GM23338 (cell line): ENCODE measurements at regions not wholly inside any gene's neighbourhood (a gene's known extent, or its start where the extent isn't known, plus 50 kb on each side); places are given as distances from the start of the nearest gene placed in this dataset.

ENCODE experiments used
- ATAC-seq: fragments of 200-7000 bp; cut with Tn5 transposase; 3 replicates; pipeline ENCODE4 v1.9.1; 2020
- DNase-seq: peaks from one replicate; pipeline ENCODE4 v3.0.0-alpha.2; 2015; ENCODE audit warnings: low spot score
- H2AFZ ChIP-seq: fragments of 200-600 bp; sonication (generic); 2 replicates; pipeline ENCODE4 v1.8.0; 2016; ENCODE audit warnings: antibody characterized with exemption, mild to moderate bottlenecking, moderate library complexity
- H3F3A ChIP-seq: fragments of 200-600 bp; sonication (generic); replicated peaks from 2 replicates; pipeline ENCODE4 v1.8.0; 2017; ENCODE audit warnings: antibody characterized with exemption, mixed run types, low read depth
- H3K27ac ChIP-seq: fragments of 200-600 bp; sonication (generic); 2 replicates; pipeline ENCODE4 v1.6.1; 2016; ENCODE audit warnings: low read depth
- H3K27me3 ChIP-seq: fragments of 200-600 bp; sonication (generic); 2 replicates; pipeline ENCODE4 v1.8.0; 2016; ENCODE audit warnings: mild to moderate bottlenecking, mixed run types, moderate library complexity; ENCODE audit not compliant: insufficient read depth
- H3K36me3 ChIP-seq: fragments of 200-600 bp; sonication (generic); 2 replicates; pipeline ENCODE4 v1.8.0; 2016; ENCODE audit warnings: mild to moderate bottlenecking; ENCODE audit not compliant: insufficient read depth
- H3K4me1 ChIP-seq: fragments of 200-600 bp; sonication (generic); 2 replicates; pipeline ENCODE4 v1.8.0; 2016; ENCODE audit warnings: mild to moderate bottlenecking, moderate library complexity; ENCODE audit not compliant: insufficient read depth
- H3K4me2 ChIP-seq: fragments of 200-600 bp; sonication (generic); 2 replicates; pipeline ENCODE4 v1.7.1; 2017; ENCODE audit warnings: mixed run types
- H3K4me3 ChIP-seq: fragments of 200-600 bp; sonication (generic); 2 replicates; pipeline ENCODE4 v1.6.1; 2016; ENCODE audit warnings: mixed run types
- H3K79me2 ChIP-seq: fragments of 200-600 bp; sonication (generic); replicated peaks from 2 replicates; pipeline ENCODE4 v1.8.0; 2017; ENCODE audit warnings: mild to moderate bottlenecking; ENCODE audit not compliant: insufficient read depth
- H3K9me2 ChIP-seq: fragments of 200-600 bp; sonication (generic); 2 replicates; pipeline ENCODE4 v1.8.0; 2017; ENCODE audit not compliant: insufficient read depth
- H4K20me1 ChIP-seq: fragments of 200-600 bp; sonication (generic); replicated peaks from 2 replicates; pipeline ENCODE4 v1.8.0; 2017; ENCODE audit warnings: mild to moderate bottlenecking; ENCODE audit not compliant: insufficient read depth
- H3K27ac Mint-ChIP-seq: 2 replicates; pipeline ENCODE4 v1.8.0; 2020; ENCODE audit warnings: inconsistent platforms, mild to moderate bottlenecking, moderate library complexity, mixed read lengths
- H3K27me3 Mint-ChIP-seq: 3 replicates; pipeline ENCODE4 v1.8.0; 2022; ENCODE audit warnings: low read depth, mild to moderate bottlenecking, moderate library complexity, mixed read lengths, inconsistent platforms; ENCODE audit not compliant: insufficient read depth, poor library complexity
- H3K36me3 Mint-ChIP-seq: 3 replicates; pipeline ENCODE4 v1.8.0; 2021; ENCODE audit warnings: low read depth, mild to moderate bottlenecking, inconsistent platforms, moderate library complexity, mixed read lengths
- H3K4me1 Mint-ChIP-seq: 3 replicates; pipeline ENCODE4 v1.8.0; 2020; ENCODE audit warnings: mild to moderate bottlenecking, inconsistent platforms, mixed read lengths
- H3K4me3 Mint-ChIP-seq: 3 replicates; pipeline ENCODE4 v1.8.0; 2021; ENCODE audit warnings: moderate library complexity, mild to moderate bottlenecking, inconsistent platforms, mixed read lengths
- H3K9me3 Mint-ChIP-seq: 3 replicates; pipeline ENCODE4 v1.8.0; 2020; ENCODE audit warnings: moderate library complexity, mild to moderate bottlenecking, inconsistent platforms, mixed read lengths
- CREB1 ChIP-seq: fragments of 250-450 bp; sonication (Bioruptor Pico); IDR thresholded peaks from 2 replicates; pipeline ENCODE4 v1.5.0; 2020; ENCODE audit warnings: low read depth, mild to moderate bottlenecking, moderate library complexity
- CTCF ChIP-seq, 2 experiments: fragments of 200-600 bp in 1 of 2; sonication (generic) in 1 of 2; conservative IDR thresholded peaks; 2 replicates each; pipeline versions ENCODE4 v1.5.1 to v1.6.1; 2016 to 2017; ENCODE audit warnings: antibody characterized with exemption in 2 of 2, low read depth in 2 of 2, mild to moderate bottlenecking in 2 of 2, moderate library complexity in 1 of 2
- EZH2 ChIP-seq: fragments of 200-600 bp; sonication (generic); IDR thresholded peaks from one replicate; pipeline ENCODE4 v1.8.0; 2017; ENCODE audit warnings: antibody characterized with exemption, mild to moderate bottlenecking, low read depth; ENCODE audit not compliant: unreplicated experiment
- EZH2phosphoT487 ChIP-seq: fragments of 200-600 bp; sonication (generic); IDR thresholded peaks from one replicate; pipeline ENCODE4 v1.8.1; 2018; ENCODE audit warnings: antibody characterized with exemption; ENCODE audit not compliant: unreplicated experiment
- JUNB ChIP-seq: IDR thresholded peaks from one replicate; pipeline ENCODE4 v1.6.1; 2016; ENCODE audit warnings: antibody characterized with exemption; ENCODE audit not compliant: unreplicated experiment
- NANOG ChIP-seq: IDR thresholded peaks from 2 replicates; pipeline ENCODE4 v1.6.1; 2016; ENCODE audit warnings: antibody characterized with exemption, borderline replicate concordance
- POLR2AphosphoS5 ChIP-seq: IDR thresholded peaks from 2 replicates; pipeline ENCODE4 v1.6.1; 2016; ENCODE audit warnings: antibody characterized with exemption, low read depth
- REST ChIP-seq: IDR thresholded peaks from one replicate; pipeline ENCODE4 v1.6.1; 2018; ENCODE audit warnings: antibody characterized with exemption; ENCODE audit not compliant: unreplicated experiment
- STAT1 ChIP-seq: IDR thresholded peaks from one replicate; pipeline ENCODE4 v1.6.1; 2016; ENCODE audit warnings: antibody characterized with exemption; ENCODE audit not compliant: unreplicated experiment
- ZNF114 ChIP-seq: fragments of 250-450 bp; sonication (Bioruptor Pico); IDR thresholded peaks from 2 replicates; pipeline ENCODE4 v1.5.0; 2020; ENCODE audit warnings: mild to moderate bottlenecking, moderate library complexity
- ZNF331 ChIP-seq: fragments of 250-450 bp; sonication (Bioruptor Pico); IDR thresholded peaks from 2 replicates; pipeline ENCODE4 v1.5.0; 2020; ENCODE audit warnings: low read depth, mild to moderate bottlenecking, moderate library complexity
- ZNF462 ChIP-seq: fragments of 250-450 bp; sonication (Bioruptor Pico); IDR thresholded peaks from 2 replicates; pipeline ENCODE4 v1.5.0; 2020; ENCODE audit warnings: mild to moderate bottlenecking, moderate library complexity
- TF ChIP-seq, protein P1 (sequence below): IDR thresholded peaks from 2 replicates; pipeline ENCODE4 v1.6.1; 2016; ENCODE audit warnings: antibody characterized with exemption

GRCh38 chr11:22554221-22554620, 71.4 kb downstream of the FANCF start:
- H3K27me3 ChIP-seq = no peaks in the 10 kb centered on the region
- no peak overlapping the region for H3K4me3 ChIP-seq
- Mint-ChIP-seq H3K4me1 (peaks cover 20% of the 10 kb centered on the region), H3K27me3 (peaks cover 1% of the 10 kb centered on the region), H3K36me3 (no peaks in the 10 kb centered on the region), H3K27ac (no peak overlapping the region), H3K4me3 (no peak overlapping the region), H3K9me3 (no peaks in the 10 kb centered on the region)
- H3F3A ChIP-seq = no peaks in the 10 kb centered on the region
- H3K4me1 ChIP-seq = peaks cover 7% of the 10 kb centered on the region; the same call in 1 of the 2 replicates
- ATAC-seq = no peak
- H3K27ac ChIP-seq = no peak overlapping the region
- no peaks in the 10 kb centered on the region for H3K79me2 ChIP-seq
- TF ChIP-seq STAT1 (no peak), CTCF (conservative IDR thresholded peaks at IDR 0.05; ENCODE audit: low read depth in 2 of 2) (no peak), POLR2AphosphoS5 (no peak), JUNB (no peak), CREB1 (no peak), ZNF331 (CRISPR knock-in tag) (no peak), ZNF114 (CRISPR knock-in tag) (no peak), REST (no peak), ZNF462 (no peak), NANOG (no peak), EZH2 (no peak), EZH2phosphoT487 (no peak)
- TF ChIP-seq, protein P1, sequence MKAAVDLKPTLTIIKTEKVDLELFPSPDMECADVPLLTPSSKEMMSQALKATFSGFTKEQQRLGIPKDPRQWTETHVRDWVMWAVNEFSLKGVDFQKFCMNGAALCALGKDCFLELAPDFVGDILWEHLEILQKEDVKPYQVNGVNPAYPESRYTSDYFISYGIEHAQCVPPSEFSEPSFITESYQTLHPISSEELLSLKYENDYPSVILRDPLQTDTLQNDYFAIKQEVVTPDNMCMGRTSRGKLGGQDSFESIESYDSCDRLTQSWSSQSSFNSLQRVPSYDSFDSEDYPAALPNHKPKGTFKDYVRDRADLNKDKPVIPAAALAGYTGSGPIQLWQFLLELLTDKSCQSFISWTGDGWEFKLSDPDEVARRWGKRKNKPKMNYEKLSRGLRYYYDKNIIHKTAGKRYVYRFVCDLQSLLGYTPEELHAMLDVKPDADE = no peak
- DNase-seq = no peak
- H4K20me1 ChIP-seq = no peaks in the 10 kb centered on the region
- no peak overlapping the region for H3K4me2 ChIP-seq
- no peaks in the 10 kb centered on the region for H3K36me3 ChIP-seq
- peaks cover 8% of the 10 kb centered on the region for H3K9me2 ChIP-seq
- H2AFZ ChIP-seq = no peak overlapping the region
